AG20443 (cell line): ENCODE measurements at regions not wholly inside any gene's neighbourhood (a gene's known extent, or its start where the extent isn't known, plus 50 kb on each side); places are given as distances from the start of the nearest gene placed in this dataset.
"Not testable (repeated sequence)": the region's sequence is repeated elsewhere in the genome, so short reads cannot be mapped to it uniquely, and the experiment has no call there.

Source experiments
- DNase-seq: peaks from one replicate; pipeline ENCODE4 v3.0.0; 2012; ENCODE audit warnings: low spot score, mixed read lengths

GRCh38 chr2:195466427-195466826 lies 190.6 kb upstream of the SLC39A10 start:
- DNase-seq = no peak

GRCh38 chr2:195461010-195461409 lies 196.0 kb upstream of the SLC39A10 start:
- no peak for DNase-seq

GRCh38 chr2:195458936-195459335 lies 198.1 kb upstream of the SLC39A10 start:
- no peak for DNase-seq

GRCh38 chr2:195457873-195458272 lies 199.2 kb upstream of the SLC39A10 start:
- DNase-seq = no peak

- no peak for DNase-seq
Measured at GRCh38 chr2:195456771-195457170, 200.3 kb upstream of the SLC39A10 start.

- peak; percentile 17 for DNase-seq
Measured at GRCh38 chr2:195451160-195451559, 205.9 kb upstream of the SLC39A10 start.

- no peak for DNase-seq
Measured at GRCh38 chr2:195450552-195451113, 206.4 kb upstream of the SLC39A10 start.

- no peak for DNase-seq
Measured at GRCh38 chr2:195447323-195447975, 209.6 kb upstream of the SLC39A10 start.

- DNase-seq = no peak
Measured at GRCh38 chr2:195445639-195446038, 211.4 kb upstream of the SLC39A10 start.

GRCh38 chr2:195443926-195444325 lies 213.1 kb upstream of the SLC39A10 start:
- no peak for DNase-seq

GRCh38 chr2:195442458-195443175 lies 214.4 kb upstream of the SLC39A10 start:
- no peak for DNase-seq

- no peak for DNase-seq
Measured at GRCh38 chr2:195438692-195439091, 218.3 kb upstream of the SLC39A10 start.

- no peak for DNase-seq
Measured at GRCh38 chr2:195437521-195437920, 219.5 kb upstream of the SLC39A10 start.

- DNase-seq = no peak
Measured at GRCh38 chr2:195434346-195434745, 222.7 kb upstream of the SLC39A10 start.

- not testable (repeated sequence) for DNase-seq
Measured at GRCh38 chr2:195433729-195434128, 223.3 kb upstream of the SLC39A10 start.

- DNase-seq = no peak
Measured at GRCh38 chr2:195428673-195429072, 228.4 kb upstream of the SLC39A10 start.

- DNase-seq = no peak
Measured at GRCh38 chr2:195425328-195425727, 231.7 kb upstream of the SLC39A10 start.

GRCh38 chr2:195419033-195419432 lies 238.0 kb upstream of the SLC39A10 start:
- no peak for DNase-seq

- no peak for DNase-seq
Measured at GRCh38 chr2:195414537-195415100, 242.4 kb upstream of the SLC39A10 start.

GRCh38 chr2:195413944-195414343 lies 243.1 kb upstream of the SLC39A10 start:
- DNase-seq = no peak

GRCh38 chr2:195413422-195413821 lies 243.6 kb upstream of the SLC39A10 start:
- no peak for DNase-seq

GRCh38 chr2:195411219-195411687 lies 245.8 kb upstream of the SLC39A10 start:
- DNase-seq = peak; percentile 49
